ENCODE measurements at regions not wholly inside any gene's neighbourhood (a gene's known extent, or its start where the extent isn't known, plus 50 kb on each side); places are given as distances from the start of the nearest gene placed in this dataset.

- Histone ChIP-seq H3K9me3 (no peaks in the 10 kb centered on the region), H3K4me2 (no peak overlapping the region), H3K27ac (no peak overlapping the region), H3K4me3 (no peak overlapping the region), H3K4me1 (no peaks in the 10 kb centered on the region)
- WGBS (ENCODE audit: missing lambda C conversion rate) = 18% methylated on average over 6 of the region's 6 CpGs
- ChIA-PET CTCF (interaction anchor here (1.2 kb wide), 1 partner anchor 14 kb away, joined by 3 read pairs; no protein-coding TSS in a partner anchor), POLR2A (no interaction called here)
- ATAC-seq (no peak), FAIRE-seq (no peak), DNase-seq (ENCODE audit: low read depth in 1 of 2, low spot score in 1 of 2) (no peak)
- TF ChIP-seq GATA3 (IDR thresholded peaks at IDR 0.05; ENCODE audit: borderline replicate concordance) (no peak), SREBF2 (IDR thresholded peaks at IDR 0.05) (no peak), FOXS1 (CRISPR knock-in tag; IDR thresholded peaks at IDR 0.05) (no peak), ZC3H11A (IDR thresholded peaks at IDR 0.05) (no peak), ESRRA (IDR thresholded peaks at IDR 0.05; ENCODE audit: borderline replicate concordance, low read length) (no peak), HDAC2 (IDR thresholded peaks at IDR 0.05) (no peak)
Observed at GRCh38 chr21:24336491-24336890, 1270.8 kb downstream of the MRPL39 start.

GRCh38 chr21:24323536-24323935, 1283.7 kb downstream of the MRPL39 start:
- TF ChIP-seq HEYL (CRISPR knock-in tag; IDR thresholded peaks at IDR 0.05) = no peak
- TF ChIP-seq, protein P1, sequence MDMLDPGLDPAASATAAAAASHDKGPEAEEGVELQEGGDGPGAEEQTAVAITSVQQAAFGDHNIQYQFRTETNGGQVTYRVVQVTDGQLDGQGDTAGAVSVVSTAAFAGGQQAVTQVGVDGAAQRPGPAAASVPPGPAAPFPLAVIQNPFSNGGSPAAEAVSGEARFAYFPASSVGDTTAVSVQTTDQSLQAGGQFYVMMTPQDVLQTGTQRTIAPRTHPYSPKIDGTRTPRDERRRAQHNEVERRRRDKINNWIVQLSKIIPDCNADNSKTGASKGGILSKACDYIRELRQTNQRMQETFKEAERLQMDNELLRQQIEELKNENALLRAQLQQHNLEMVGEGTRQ (IDR thresholded peaks at IDR 0.05) = no peak
- TF ChIP-seq ZNF302 (CRISPR knock-in tag; IDR thresholded peaks at IDR 0.05) = no peak
- TF ChIP-seq SMC3 (IDR thresholded peaks at IDR 0.05) = no peak
- TF ChIP-seq ZSCAN20 (CRISPR knock-in tag; IDR thresholded peaks at IDR 0.05) = no peak
- TF ChIP-seq TFCP2L1 (CRISPR knock-in tag; IDR thresholded peaks at IDR 0.05) = no peak
- no peak for TF ChIP-seq MAZ (IDR thresholded peaks at IDR 0.05; ENCODE audit: borderline replicate concordance, low read depth, low read length)
- TF ChIP-seq BHLHE40 (IDR thresholded peaks at IDR 0.05; ENCODE audit: low read depth, low read length) = no peak
- TF ChIP-seq PHF8 (IDR thresholded peaks at IDR 0.05; ENCODE audit: borderline replicate concordance, low read depth) = no peak
- no peak for TF ChIP-seq RCOR1 (IDR thresholded peaks at IDR 0.05; ENCODE audit: low read depth, low read length)
- no peaks in the 10 kb centered on the region for H3K4me1 ChIP-seq
- no peak for ATAC-seq
- FAIRE-seq = no peak
- no peak overlapping the region for H3K4me3 ChIP-seq
- H3K9me3 ChIP-seq = no peaks in the 10 kb centered on the region
- POLR2A ChIA-PET = no interaction called here
- H3K27ac ChIP-seq = no peak overlapping the region
- WGBS (ENCODE audit: missing lambda C conversion rate) = 33% methylated on average over 2 of the region's 2 CpGs
- CTCF ChIA-PET = no interaction called here
- no peak overlapping the region for H3K4me2 ChIP-seq
- no peak for DNase-seq (ENCODE audit: low read depth in 1 of 2, low spot score in 1 of 2)

GRCh38 chr21:24316277-24316922, 1290.9 kb downstream of the MRPL39 start:
- DNase-seq (ENCODE audit: low read depth in 1 of 2, low spot score in 1 of 2) (no peak), ATAC-seq (no peak), FAIRE-seq (no peak)
- CTCF ChIA-PET = no interaction called here
- Histone ChIP-seq H3K27ac (no peak overlapping the region), H3K4me2 (no peak overlapping the region), H3K9me3 (no peaks in the 10 kb centered on the region), H3K4me1 (no peaks in the 10 kb centered on the region), H3K4me3 (no peak overlapping the region)
- POLR2A ChIA-PET = no interaction called here
- 0% methylated on average over 1 of the region's 1 CpG for WGBS (ENCODE audit: missing lambda C conversion rate)
- TF ChIP-seq EP300 (IDR thresholded peaks at IDR 0.05) = no peak
- no peak for TF ChIP-seq NR3C1 (IDR thresholded peaks at IDR 0.05)
- TF ChIP-seq KDM5A (IDR thresholded peaks at IDR 0.05) = no peak
- TF ChIP-seq HES2 (IDR thresholded peaks at IDR 0.05) = no peak
- TF ChIP-seq MYC (IDR thresholded peaks at IDR 0.05; ENCODE audit: borderline replicate concordance, low read length) = no peak
- no peak for TF ChIP-seq POLR2A (IDR thresholded peaks at IDR 0.05; ENCODE audit: low read length)
- TF ChIP-seq REST (IDR thresholded peaks at IDR 0.05) = no peak
- TF ChIP-seq BHLHE40 (IDR thresholded peaks at IDR 0.05; ENCODE audit: low read depth, low read length) = no peak
- TF ChIP-seq JUNB (IDR thresholded peaks at IDR 0.05) = no peak
- TF ChIP-seq RARB (CRISPR knock-in tag; IDR thresholded peaks at IDR 0.05) = no peak
- TF ChIP-seq HOXB5 (CRISPR knock-in tag; IDR thresholded peaks at IDR 0.05) = no peak
- TF ChIP-seq CBX2 (IDR thresholded peaks at IDR 0.05; ENCODE audit: borderline replicate concordance, low read depth) = no peak
- TF ChIP-seq FOSL2 (IDR thresholded peaks at IDR 0.05) = no peak
- no peak for TF ChIP-seq FOSL2 (CRISPR knock-in tag; IDR thresholded peaks at IDR 0.05)
- TF ChIP-seq, protein P2, sequence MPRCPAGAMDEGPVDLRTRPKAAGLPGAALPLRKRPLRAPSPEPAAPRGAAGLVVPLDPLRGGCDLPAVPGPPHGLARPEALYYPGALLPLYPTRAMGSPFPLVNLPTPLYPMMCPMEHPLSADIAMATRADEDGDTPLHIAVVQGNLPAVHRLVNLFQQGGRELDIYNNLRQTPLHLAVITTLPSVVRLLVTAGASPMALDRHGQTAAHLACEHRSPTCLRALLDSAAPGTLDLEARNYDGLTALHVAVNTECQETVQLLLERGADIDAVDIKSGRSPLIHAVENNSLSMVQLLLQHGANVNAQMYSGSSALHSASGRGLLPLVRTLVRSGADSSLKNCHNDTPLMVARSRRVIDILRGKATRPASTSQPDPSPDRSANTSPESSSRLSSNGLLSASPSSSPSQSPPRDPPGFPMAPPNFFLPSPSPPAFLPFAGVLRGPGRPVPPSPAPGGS (IDR thresholded peaks at IDR 0.05) = no peak
- TF ChIP-seq KDM1A (IDR thresholded peaks at IDR 0.05; ENCODE audit: low read depth) = no peak

Data from A549 (cell line).